Stimulated activated CD8-positive, alpha-beta memory T cell treated with anti-CD3 and anti-CD28 coated beads, Interleukin-4, amount 100 ng/mL, for 4 hours (primary cell): ENCODE measurements at regions not wholly inside any gene's neighbourhood (a gene's known extent, or its start where the extent isn't known, plus 50 kb on each side); places are given as distances from the start of the nearest gene placed in this dataset.

Experiments used
- DNase-seq, 2 donors: peaks; one replicate each; pipeline ENCODE4 v3.0.0-alpha.2; 2020; ENCODE audit warnings: low read depth in 2 of 2, low spot score in 1 of 2

DNA sequence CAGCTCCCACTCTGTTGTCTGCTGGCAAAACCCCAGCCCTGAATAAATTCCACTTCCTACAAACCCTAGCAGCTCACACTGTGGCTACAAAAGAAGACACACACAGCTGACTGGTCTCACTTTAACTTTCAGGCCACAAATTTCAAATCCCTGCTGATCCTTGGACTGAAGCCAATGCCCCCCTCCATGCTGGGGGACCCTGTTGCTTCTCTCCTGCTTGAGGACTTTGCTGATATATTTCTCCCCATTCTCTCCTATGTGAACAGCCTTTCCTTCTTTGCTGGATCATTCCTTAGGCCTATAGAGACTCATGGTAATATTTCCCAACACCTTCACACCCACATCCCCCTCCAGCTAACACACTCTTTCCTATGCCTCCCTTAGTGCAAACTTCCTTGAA is 79.6 kb upstream of the ADRA1B start:
- DNase-seq, result no peak

DNA sequence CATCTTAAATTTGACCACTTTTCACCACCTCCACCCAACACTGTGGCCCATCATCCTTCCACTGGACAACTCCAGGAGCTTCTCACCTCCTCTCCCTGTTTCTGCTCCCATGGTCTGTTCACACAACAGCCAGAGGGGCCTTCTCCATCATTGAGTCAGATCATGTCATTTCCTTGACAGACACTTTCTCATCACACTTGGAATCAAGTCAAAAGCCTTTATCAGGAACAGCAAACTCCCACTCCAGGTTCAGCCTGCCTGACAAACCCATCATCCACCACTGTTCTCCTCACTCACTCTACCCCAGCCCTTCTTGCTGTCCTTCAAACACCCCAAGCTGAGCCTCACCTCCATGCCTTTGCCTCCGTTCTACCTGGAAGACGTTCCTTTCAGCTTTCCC is 78.4 kb upstream of the ADRA1B start:
- no peak for DNase-seq

DNA sequence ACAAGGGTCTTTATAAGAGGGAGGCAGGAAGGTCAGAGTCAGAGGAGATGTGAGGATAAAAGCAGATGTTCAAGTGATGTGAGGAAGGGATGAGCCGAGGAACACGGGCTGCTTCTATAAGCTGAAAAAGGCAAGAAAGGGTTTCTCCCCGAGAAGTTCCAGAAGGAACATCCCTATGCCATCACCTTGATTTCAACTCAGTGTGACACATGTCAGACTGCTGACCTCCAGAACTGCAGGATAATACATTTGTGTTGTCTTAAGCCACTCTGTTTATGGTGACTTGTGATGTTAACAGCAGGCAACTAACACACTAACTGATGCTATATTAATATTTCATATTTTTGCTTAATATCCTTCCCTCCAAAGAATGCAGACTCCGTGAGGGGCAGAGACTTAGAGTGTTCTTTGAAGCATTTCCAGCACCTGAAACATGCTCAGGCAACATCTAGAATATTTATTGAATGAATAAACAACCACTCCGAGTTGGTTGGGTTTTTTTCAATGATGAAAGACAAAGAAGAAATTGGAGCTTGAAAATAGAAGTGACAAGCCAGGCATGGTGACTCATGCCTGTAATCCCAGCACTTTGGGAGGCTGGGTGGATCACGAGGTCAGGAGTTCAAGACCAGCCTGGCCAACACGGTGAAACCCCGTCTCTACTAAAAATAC is 77.6 kb upstream of the ADRA1B start:
- no peak for DNase-seq

DNA sequence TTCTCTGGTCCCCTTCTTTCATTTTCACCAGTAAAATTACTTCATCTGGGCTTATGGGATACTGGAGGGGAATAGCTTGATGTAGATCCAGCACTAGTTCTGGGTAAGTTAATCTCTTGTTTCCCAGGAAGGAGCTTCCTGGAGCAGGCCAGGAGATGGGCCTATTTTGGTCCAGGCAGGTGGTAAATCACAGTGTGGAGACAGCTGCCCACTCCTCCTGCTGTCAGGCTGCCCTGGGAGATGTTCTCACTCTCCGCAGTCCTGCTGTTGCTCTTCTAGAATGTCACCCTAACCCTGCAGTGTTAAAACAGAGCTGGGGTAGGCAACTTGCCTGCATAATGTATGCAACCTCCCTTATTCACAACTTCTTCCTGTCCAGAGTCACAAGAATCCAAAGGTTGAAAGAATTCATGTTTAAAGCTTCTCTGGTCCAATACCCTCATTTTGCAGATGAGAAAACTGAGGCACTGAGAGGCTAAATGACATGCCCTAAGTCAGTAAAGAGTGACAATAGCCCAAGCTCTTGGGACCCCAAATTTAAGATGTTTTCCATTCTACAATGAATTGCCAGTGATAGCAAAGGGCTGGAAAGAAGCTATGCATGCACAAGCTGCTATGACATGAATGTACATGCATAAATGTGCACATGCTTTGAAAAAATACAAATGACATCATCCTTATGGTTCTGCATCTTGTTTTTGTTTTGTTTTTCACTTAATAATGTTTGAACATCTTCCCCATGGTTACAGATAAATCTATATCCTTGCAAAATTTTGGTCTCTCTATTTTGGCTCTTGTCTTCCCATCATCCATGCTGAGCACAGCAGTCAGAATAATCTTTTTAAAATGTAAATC is 71.8 kb upstream of the ADRA1B start:
- DNase-seq, result no peak

DNA sequence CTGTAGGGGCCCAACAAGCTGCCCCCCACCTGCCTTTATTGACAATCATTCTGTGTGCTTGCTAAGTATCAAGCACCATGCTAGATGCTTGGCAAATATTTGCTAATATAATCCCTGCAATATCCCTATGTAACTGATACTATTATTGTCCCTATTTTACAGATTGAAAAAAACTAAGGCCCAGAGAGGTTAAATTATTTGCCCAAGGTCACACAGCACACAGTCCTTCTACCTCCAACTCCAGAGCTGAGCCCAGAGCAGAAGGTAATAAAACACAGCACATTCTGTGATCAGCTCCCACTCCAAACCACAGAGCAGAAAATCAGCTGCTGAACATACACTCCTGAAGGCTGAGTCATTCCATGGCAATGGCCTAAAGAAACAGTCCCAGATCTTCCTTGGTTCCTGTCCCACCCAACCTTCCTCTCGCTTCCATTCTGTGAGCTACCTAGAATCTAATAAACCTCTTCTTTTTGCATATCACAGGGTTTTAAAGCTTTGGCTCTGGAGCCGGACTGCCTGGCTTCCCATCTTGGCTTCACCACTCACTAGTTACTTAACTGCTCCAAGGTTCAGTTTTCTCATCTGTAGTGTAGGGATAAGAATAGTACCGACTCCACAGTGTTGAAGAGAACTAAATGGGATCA is 66.7 kb upstream of the ADRA1B start:
- no peak for DNase-seq

DNA sequence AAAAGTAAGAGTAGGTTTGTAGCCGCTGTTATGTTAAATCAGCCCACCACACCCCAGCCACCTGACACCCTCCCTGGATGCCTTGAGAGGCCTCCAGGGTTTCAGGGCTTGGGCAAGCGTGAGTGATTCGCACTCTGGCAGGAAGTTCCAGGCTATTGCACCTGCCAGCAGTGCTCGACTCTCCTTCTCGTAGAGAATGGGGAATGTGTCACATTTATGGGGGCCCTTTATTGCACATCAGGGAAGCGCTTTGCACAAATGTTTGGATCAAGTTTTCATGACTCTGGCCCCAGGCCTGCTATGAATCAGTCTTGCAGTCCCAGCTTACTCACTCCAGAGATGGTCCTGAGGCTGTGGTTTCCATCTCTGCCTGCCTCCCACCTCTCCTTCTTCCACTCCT is 66.1 kb upstream of the ADRA1B start:
- DNase-seq, result no peak

DNA sequence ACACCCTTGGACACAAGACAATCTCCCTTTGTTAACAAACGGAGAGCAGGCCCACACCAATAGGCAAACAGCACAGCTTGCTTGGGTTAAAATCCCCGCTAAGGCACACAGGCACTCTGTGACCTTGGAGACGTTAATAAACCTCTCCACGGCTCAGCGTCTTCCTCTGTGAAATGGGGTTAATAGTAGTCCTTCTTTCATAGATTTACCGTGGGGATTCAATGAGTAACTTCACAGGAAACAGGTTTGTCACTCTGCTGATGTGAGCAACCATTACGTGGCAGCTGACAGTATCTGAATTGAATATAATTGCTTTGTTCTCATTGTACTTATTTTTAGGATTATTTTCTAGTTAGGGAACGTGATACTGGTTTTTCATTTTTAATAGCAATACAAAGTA is 65.2 kb upstream of the ADRA1B start:
- no peak for DNase-seq

DNA sequence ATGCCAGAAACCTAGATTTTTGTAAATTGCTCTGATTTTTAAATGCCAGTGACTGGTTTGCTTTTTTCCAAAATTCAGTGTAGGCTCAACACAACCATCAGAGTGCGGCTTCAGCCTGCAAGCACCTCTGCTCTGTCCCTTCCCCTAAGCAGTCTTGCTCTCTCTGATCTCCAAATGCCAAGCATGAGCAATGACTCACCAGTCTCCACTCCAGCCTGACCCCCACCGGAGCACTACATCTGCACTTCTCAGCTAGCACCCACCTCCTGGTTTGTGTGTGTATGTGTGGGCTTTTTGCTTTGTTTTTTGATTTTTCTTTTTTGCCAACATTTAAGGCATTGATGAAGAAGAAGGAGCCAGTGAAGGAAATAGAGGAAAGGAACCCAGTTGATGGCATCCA is 61.4 kb upstream of the ADRA1B start:
- no peak for DNase-seq

DNA sequence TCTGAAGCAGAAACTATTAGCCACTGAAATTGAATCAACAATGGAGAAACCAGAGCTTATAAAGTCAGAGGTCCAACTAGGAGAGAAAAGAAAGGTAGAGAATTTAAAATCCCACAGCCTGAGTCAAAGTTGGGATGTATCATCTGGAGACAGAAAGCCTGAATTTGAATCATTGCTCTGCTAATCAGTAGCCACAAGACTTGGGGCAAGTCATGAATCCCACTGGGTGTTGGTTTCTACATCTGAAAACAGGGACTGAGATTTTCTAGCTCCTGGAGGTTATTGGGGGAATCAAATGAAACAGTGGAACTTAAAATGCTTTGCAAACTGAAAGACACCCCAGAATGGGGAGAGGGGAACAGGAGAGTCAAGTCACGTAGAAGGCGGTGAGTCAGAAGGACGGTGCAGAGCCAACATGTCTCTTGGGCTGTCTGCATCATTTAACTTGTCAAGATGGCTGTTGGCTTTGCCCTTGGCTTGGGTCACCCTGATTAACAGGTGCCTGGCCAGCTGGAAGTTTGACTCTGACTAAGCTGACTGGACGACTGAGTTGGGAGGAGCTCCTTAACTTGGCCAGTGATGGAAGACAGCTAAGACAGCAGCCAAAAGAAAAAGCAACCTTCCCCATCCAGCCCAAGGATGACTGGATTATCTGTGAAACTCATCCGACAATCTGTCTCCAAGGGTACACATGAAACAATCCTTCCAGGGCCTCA is 60.6 kb upstream of the ADRA1B start:
- no peak for DNase-seq

DNA sequence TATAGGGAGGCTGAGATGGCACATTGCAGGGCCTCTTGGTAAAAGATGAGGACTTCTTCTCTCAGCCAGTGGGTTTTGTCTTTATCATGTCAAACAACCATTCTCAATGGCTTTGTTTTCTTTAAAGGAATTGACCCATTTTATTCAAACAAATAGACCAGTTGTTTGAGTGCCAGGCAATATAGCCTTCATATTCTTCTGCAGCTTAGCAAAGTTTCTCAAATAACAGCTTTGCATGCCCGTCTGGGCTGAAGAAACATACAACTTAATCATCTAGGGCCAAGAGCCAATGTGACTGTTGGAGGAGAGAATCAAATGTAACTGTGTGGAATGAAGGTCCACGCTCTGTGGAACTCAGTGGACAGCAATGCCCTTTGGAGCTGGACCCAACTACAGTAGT is 57.4 kb upstream of the ADRA1B start:
- no peak for DNase-seq

DNA sequence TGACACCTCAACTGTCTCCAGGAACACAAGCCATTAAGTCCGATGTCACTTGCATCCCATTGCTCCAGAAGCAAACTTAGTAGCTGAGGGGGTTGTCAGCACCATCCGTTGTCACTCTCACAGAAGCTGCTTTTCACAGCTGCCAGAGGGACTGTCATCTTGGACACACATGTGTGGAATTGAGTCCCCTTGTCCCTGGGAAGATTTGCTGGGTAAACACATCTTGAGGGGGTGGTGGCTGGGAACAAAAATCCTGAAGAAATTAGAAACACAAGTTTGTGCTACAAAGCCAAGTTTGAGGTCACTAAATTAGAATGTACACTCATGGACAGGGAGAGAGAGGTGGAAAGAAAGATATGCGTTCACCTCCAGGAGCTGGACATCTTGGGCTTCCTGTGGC is 55.2 kb upstream of the ADRA1B start:
- no peak for DNase-seq

DNA sequence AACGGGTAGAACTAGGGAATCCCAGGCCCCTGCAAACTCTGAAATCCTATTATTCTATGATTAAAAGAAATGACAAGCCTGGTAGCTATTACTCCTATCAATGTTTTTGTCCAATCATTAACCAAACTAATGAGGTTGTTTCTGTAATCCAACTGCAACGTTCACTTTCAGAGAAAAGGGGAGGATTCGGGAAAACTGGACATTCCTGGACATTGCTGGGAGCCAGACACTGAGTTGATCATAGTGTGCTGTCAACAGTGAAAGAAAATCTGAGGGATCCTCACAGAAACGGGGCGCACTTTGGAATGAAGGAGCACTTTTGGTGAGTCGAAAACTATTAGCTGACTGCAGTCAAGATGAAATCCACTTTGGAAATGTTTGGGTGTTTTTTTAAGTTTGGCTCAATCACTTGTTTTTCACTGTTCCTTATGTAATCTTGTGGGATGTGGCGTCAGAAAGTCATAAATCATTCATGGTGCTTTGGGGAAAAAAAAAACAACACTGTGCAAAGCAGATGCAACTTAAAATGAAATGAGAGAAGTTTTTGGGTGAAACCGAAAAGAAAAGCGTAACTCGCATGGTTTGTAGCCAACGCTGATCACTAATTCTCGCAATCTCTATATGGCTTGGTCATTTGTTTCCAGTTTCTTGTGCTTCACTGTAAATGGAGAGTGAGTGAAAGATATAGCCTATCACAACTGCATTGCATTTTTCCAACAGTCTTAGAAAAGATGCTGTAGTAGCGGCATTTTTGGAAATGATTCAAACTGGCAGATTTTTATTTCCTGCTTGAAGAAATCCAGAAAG is 51.2 kb upstream of the ADRA1B start:
- DNase-seq, result no peak

DNA sequence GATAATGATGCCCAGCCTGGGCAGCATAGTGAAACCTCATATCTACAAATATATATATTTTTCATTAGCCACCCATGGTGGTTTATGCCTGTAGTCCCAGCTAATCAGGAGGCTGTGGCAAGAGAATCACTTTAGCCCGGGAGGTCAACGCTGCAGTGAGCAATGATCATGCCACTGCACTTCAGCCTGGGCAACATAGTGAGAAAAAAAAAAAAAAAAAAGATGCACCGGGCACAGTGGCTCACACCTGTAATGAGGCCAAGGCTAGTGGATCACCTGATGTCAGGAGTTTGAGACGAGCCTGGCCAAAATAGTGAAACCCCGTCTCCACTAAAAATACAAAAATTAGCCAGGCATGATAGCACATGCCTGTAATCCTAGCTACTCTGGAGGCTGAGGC is 50.2 kb upstream of the ADRA1B start:
- no peak for DNase-seq
